AG04450 (cell line): ENCODE measurements at regions not wholly inside any gene's neighbourhood (a gene's known extent, or its start where the extent isn't known, plus 50 kb on each side); places are given as distances from the start of the nearest gene placed in this dataset.

ENCODE experiments used
- CTCF ChIA-PET: fragments of 300-600, 350-600 bp; formaldehyde crosslinking; extraction: SDS; loops from one replicate; lab custom pipeline; 2022; ENCODE audit warnings: antibody characterized with exemption, inconsistent platforms; lab: Charles Lee
- POLR2A ChIA-PET: fragments of 350-600 bp; formaldehyde crosslinking; extraction: SDS; loops from one replicate; lab custom pipeline; 2021; ENCODE audit warnings: antibody characterized with exemption, inconsistent platforms; lab: Yijun Ruan, JAX
- DNase-seq: peaks from one replicate; pipeline ENCODE4 v3.0.0-alpha.2; 2011; ENCODE audit warnings: low read depth, low spot score
- H3K27ac ChIP-seq: one replicate; pipeline ENCODE4 v1.5.1; 2012; ENCODE audit warnings: low read depth, low read length, control low read depth
- H3K27me3 ChIP-seq: one replicate; pipeline ENCODE4 v1.6.0; 2012; ENCODE audit warnings: low read length; ENCODE audit not compliant: control insufficient read depth, insufficient read depth
- H3K4me3 ChIP-seq: 2 replicates; pipeline ENCODE4 v1.5.1; 2011; ENCODE audit warnings: mild to moderate bottlenecking, low read depth, low read length, control low read depth
- H3K9me3 ChIP-seq: 2 replicates; pipeline ENCODE4 v1.5.1; 2012; ENCODE audit warnings: low read length; ENCODE audit not compliant: control insufficient read depth, insufficient read depth
- TF ChIP-seq, protein P1 (sequence below): IDR thresholded peaks from 2 replicates; pipeline ENCODE4 v1.5.1; 2011; ENCODE audit warnings: low read depth, low read length, control low read depth, inconsistent platforms

DNA sequence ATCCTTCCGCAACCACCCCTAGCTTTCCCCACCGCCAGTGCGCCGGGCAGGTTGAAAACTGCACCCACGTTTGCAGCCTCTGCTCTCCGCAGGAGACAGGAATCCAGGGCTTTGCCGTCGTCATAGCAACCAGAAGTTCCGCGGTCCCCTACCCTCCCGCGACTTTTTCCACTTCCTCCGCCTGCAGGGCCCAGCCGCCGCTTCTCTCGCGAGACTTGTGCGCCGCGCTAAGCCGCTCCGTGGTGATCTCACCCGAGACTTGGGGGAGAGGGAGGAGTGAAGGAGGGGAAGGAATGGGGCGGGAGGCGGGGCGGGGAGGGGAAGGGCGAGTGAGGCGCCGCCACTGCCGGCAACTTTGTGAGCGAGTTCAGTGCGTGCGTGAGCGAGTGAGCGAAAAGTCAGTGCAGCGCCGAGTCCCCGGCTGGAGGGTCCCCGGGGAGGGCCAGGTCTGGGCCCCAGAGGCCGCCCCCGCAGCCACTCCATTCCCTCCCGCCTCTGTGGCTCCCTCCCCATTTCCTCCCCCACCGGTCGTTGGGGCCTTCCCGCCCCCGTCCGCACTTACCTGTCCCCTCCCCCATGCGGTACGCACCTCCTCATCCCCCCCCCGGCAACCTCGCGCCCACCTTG is 413.0 kb downstream of the PCNX1 start, which contains the start of gene SIPA1L1:
SIPA1L1 (plus strand) TSS at position 370 of the 627 bp plus-strand sequence.
- TF ChIP-seq, protein P1, sequence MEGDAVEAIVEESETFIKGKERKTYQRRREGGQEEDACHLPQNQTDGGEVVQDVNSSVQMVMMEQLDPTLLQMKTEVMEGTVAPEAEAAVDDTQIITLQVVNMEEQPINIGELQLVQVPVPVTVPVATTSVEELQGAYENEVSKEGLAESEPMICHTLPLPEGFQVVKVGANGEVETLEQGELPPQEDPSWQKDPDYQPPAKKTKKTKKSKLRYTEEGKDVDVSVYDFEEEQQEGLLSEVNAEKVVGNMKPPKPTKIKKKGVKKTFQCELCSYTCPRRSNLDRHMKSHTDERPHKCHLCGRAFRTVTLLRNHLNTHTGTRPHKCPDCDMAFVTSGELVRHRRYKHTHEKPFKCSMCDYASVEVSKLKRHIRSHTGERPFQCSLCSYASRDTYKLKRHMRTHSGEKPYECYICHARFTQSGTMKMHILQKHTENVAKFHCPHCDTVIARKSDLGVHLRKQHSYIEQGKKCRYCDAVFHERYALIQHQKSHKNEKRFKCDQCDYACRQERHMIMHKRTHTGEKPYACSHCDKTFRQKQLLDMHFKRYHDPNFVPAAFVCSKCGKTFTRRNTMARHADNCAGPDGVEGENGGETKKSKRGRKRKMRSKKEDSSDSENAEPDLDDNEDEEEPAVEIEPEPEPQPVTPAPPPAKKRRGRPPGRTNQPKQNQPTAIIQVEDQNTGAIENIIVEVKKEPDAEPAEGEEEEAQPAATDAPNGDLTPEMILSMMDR = no peak
- Histone ChIP-seq H3K4me3 (peak within 1 kb of the TSS; percentile 91), H3K9me3 (no peaks in the 10 kb centered on the region; the same call in 1 of the 2 replicates), H3K27me3 (no peaks in the 10 kb centered on the region), H3K27ac (peak within 1 kb of the TSS; percentile 85)
- DNase-seq = peak; percentile 99
- ChIA-PET POLR2A (interaction anchor here (0.7 to 2.6 kb wide), 5 partner anchors 19 to 317 kb away, joined by 3 to 14 read pairs (median 4); no protein-coding TSS in a partner anchor), CTCF (interaction anchor here (2.0 kb wide), 1 partner anchor 154 kb away, joined by 6 read pairs; no protein-coding TSS in a partner anchor)

GRCh38 chr14:71320734-71321573 is 413.7 kb downstream of the PCNX1 start:
- peak overlapping the region; percentile 85 for H3K27ac ChIP-seq
- no peaks in the 10 kb centered on the region; the same call in 1 of the 2 replicates for H3K9me3 ChIP-seq
- POLR2A ChIA-PET = interaction anchor here (0.7 to 2.6 kb wide), 6 partner anchors 20 to 317 kb away, joined by 3 to 14 read pairs (median 4); no protein-coding TSS in a partner anchor
- TF ChIP-seq, protein P1 = 0 out of 2 replicates have a peak, but pooled peaks have one; percentile 2
- H3K27me3 ChIP-seq = no peaks in the 10 kb centered on the region
- DNase-seq = no peak
- CTCF ChIA-PET = interaction anchor here (0.7 to 2.0 kb wide), 7 partner anchors 83 to 534 kb away, joined by 3 to 11 read pairs (median 5); no protein-coding TSS in a partner anchor
- peak overlapping the region; percentile 91 for H3K4me3 ChIP-seq

- no peaks in the 10 kb centered on the region; the same call in 1 of the 2 replicates for H3K9me3 ChIP-seq
- POLR2A ChIA-PET = interaction anchor here (0.7 to 2.6 kb wide), 3 partner anchors 21 to 214 kb away, joined by 3 to 14 read pairs (median 4); no protein-coding TSS in a partner anchor
- no peaks in the 10 kb centered on the region for H3K27me3 ChIP-seq
- CTCF ChIA-PET = interaction anchor here (0.6 to 2.0 kb wide), 9 partner anchors 82 to 533 kb away, joined by 3 to 11 read pairs (median 4); no protein-coding TSS in a partner anchor
- DNase-seq = no peak
- H3K27ac ChIP-seq = peak overlapping the region; percentile 85
- H3K4me3 ChIP-seq = peak overlapping the region; percentile 91
- TF ChIP-seq, protein P1 = no peak
These were observed 414.5 kb downstream of the PCNX1 start for GRCh38 chr14:71321574-71322315.

GRCh38 chr14:71322655-71323250 is 415.5 kb downstream of the PCNX1 start:
- Histone ChIP-seq H3K4me3 (peak overlapping the region; percentile 91), H3K27me3 (no peaks in the 10 kb centered on the region), H3K27ac (no peak overlapping the region), H3K9me3 (no peaks in the 10 kb centered on the region; the same call in 1 of the 2 replicates)
- no peak for DNase-seq
- POLR2A ChIA-PET = interaction anchor here (0.5 to 2.6 kb wide), 3 partner anchors 165 to 403 kb away, joined by 3 to 14 read pairs (median 3); no protein-coding TSS in a partner anchor
- TF ChIP-seq, protein P1 = peak; percentile 67
- CTCF ChIA-PET = interaction anchor here (0.6 to 2.0 kb wide), 5 partner anchors 81 to 861 kb away, joined by 4 to 11 read pairs (median 5); no protein-coding TSS in a partner anchor
